ENCODE measurements at regions not wholly inside any gene's neighbourhood (a gene's known extent, or its start where the extent isn't known, plus 50 kb on each side); places are given as distances from the start of the nearest gene placed in this dataset.
"Not testable (repeated sequence)": the region's sequence is repeated elsewhere in the genome, so short reads cannot be mapped to it uniquely, and the experiment has no call there.

GRCh38 chr14:45905672-45906071, 652.7 kb upstream of the MIS18BP1 start:
- Histone ChIP-seq H3K27me3 (ENCODE audit: insufficient read depth, low read length) (no peaks in the 10 kb centered on the region), H3K4me3 (ENCODE audit: low read length) (no peak overlapping the region), H3K9ac (ENCODE audit: low read depth, low read length) (no peak overlapping the region), H3K36me3 (ENCODE audit: insufficient read depth, low read depth, low read length) (no peaks in the 10 kb centered on the region), H3K9me3 (ENCODE audit: insufficient read depth, low read depth, low read length) (peaks cover 3% of the 10 kb centered on the region; the same call in 1 of the 2 replicates), H3K27ac (ENCODE audit: low read length) (no peak overlapping the region), H3K4me1 (ENCODE audit: insufficient read depth, low read length) (no peaks in the 10 kb centered on the region)

- Histone ChIP-seq H3K27me3 (ENCODE audit: insufficient read depth, low read length) (no peaks in the 10 kb centered on the region), H3K9ac (ENCODE audit: low read depth, low read length) (no peak overlapping the region), H3K4me1 (ENCODE audit: insufficient read depth, low read length) (no peaks in the 10 kb centered on the region), H3K36me3 (ENCODE audit: insufficient read depth, low read depth, low read length) (no peaks in the 10 kb centered on the region), H3K4me3 (ENCODE audit: low read length) (no peak overlapping the region), H3K9me3 (ENCODE audit: insufficient read depth, low read depth, low read length) (no peaks in the 10 kb centered on the region), H3K27ac (ENCODE audit: low read length) (no peak overlapping the region)
These were observed 651.3 kb upstream of the MIS18BP1 start for GRCh38 chr14:45904314-45904713.

GRCh38 chr14:45902241-45902640, 649.2 kb upstream of the MIS18BP1 start:
- Histone ChIP-seq H3K36me3 (ENCODE audit: insufficient read depth, low read depth, low read length) (no peaks in the 10 kb centered on the region), H3K4me3 (ENCODE audit: low read length) (no peak overlapping the region), H3K27me3 (ENCODE audit: insufficient read depth, low read length) (no peaks in the 10 kb centered on the region), H3K4me1 (ENCODE audit: insufficient read depth, low read length) (no peaks in the 10 kb centered on the region), H3K9me3 (ENCODE audit: insufficient read depth, low read depth, low read length) (no peaks in the 10 kb centered on the region), H3K27ac (ENCODE audit: low read length) (no peak overlapping the region), H3K9ac (ENCODE audit: low read depth, low read length) (no peak overlapping the region)

DNA sequence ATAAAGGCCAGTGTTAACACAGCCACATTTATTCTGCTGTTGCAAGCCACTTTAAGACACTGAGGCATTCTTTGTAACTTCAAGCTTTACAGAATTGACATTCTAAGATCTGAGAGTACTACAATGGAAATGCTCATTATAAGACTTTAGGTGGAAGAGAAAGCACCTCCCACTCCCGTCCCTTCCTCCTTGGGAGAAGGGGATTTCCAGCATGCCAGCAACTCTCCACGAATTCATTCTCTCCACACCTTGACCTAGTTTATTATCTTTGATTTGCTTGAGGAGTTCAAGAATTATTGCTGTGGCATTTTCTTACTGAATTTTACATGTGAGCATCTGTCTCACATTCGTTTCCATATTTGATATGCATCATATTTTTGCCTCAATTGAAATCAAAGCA, 644.4 kb upstream of the MIS18BP1 start:
- no peak overlapping the region for H3K4me3 ChIP-seq (ENCODE audit: low read length)
- H3K9me3 ChIP-seq (ENCODE audit: insufficient read depth, low read depth, low read length): no peaks in the 10 kb centered on the region
- no peaks in the 10 kb centered on the region for H3K4me1 ChIP-seq (ENCODE audit: insufficient read depth, low read length)
- H3K36me3 ChIP-seq (ENCODE audit: insufficient read depth, low read depth, low read length): no peaks in the 10 kb centered on the region
- no peaks in the 10 kb centered on the region for H3K27me3 ChIP-seq (ENCODE audit: insufficient read depth, low read length)
- H3K9ac ChIP-seq (ENCODE audit: low read depth, low read length): no peak overlapping the region
- no peak overlapping the region for H3K27ac ChIP-seq (ENCODE audit: low read length)

DNA sequence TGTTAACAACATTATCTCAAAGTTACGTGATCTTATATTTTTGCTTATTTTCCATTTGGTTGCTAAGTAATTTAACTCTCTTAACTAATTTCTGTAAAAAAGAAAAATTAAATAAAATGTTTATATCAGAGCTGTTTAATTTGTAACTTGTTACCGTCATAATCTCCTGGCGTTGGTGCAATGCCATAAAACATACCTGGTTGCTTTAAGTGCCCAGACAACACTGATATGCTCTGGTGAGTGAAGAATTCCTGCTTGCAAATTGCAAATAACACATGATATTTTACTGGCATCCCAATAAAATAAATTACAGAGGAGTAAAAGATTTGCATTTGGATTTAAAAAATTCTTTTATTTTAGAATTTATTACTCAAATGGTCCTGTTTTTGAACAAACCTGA, 640.1 kb upstream of the MIS18BP1 start:
- Histone ChIP-seq H3K9ac (ENCODE audit: low read depth, low read length) (no peak overlapping the region), H3K36me3 (ENCODE audit: insufficient read depth, low read depth, low read length) (no peaks in the 10 kb centered on the region), H3K27me3 (ENCODE audit: insufficient read depth, low read length) (no peaks in the 10 kb centered on the region), H3K4me3 (ENCODE audit: low read length) (no peak overlapping the region), H3K9me3 (ENCODE audit: insufficient read depth, low read depth, low read length) (no peaks in the 10 kb centered on the region), H3K4me1 (ENCODE audit: insufficient read depth, low read length) (peaks cover 6% of the 10 kb centered on the region; the same call in 1 of the 2 replicates), H3K27ac (ENCODE audit: low read length) (no peak overlapping the region)

GRCh38 chr14:45891417-45892080, 638.5 kb upstream of the MIS18BP1 start:
- Histone ChIP-seq H3K27ac (ENCODE audit: low read length) (no peak overlapping the region), H3K4me3 (ENCODE audit: low read length) (no peak overlapping the region), H3K27me3 (ENCODE audit: insufficient read depth, low read length) (no peaks in the 10 kb centered on the region), H3K36me3 (ENCODE audit: insufficient read depth, low read depth, low read length) (no peaks in the 10 kb centered on the region), H3K9me3 (ENCODE audit: insufficient read depth, low read depth, low read length) (no peaks in the 10 kb centered on the region), H3K4me1 (ENCODE audit: insufficient read depth, low read length) (peaks cover 6% of the 10 kb centered on the region; the same call in 1 of the 2 replicates), H3K9ac (ENCODE audit: low read depth, low read length) (no peak overlapping the region)

DNA sequence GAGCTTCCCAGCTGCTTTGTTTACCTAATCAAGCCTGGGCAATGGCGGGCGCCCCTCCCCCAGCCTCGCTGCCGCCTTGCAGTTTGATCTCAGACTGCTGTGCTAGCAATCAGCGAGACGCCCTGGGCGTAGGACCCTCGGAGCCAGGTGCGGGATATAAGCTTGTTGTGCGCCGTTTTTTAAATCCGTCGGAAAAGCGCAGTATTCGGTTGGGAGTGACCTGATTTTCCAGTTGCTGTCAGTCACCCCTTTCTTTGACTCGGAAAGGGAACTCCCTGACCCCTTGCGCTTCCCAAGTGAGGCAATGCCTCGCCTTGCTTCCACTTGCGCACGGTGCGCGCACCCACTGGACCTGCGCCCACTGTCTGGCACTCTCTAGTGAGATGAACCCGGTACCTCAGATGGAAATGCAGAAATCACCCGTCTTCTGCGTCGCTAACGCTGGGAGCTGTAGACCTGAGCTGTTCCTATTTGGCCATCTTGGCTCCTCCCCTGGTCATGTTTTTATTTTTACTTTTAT, 635.8 kb upstream of the MIS18BP1 start:
- not testable (repeated sequence) for H3K36me3 ChIP-seq (ENCODE audit: insufficient read depth, low read depth, low read length); H3K4me3 ChIP-seq (ENCODE audit: low read length); H3K9ac ChIP-seq (ENCODE audit: low read depth, low read length); H3K27ac ChIP-seq (ENCODE audit: low read length); H3K4me1 ChIP-seq (ENCODE audit: insufficient read depth, low read length); H3K27me3 ChIP-seq (ENCODE audit: insufficient read depth, low read length); H3K9me3 ChIP-seq (ENCODE audit: insufficient read depth, low read depth, low read length)

DNA sequence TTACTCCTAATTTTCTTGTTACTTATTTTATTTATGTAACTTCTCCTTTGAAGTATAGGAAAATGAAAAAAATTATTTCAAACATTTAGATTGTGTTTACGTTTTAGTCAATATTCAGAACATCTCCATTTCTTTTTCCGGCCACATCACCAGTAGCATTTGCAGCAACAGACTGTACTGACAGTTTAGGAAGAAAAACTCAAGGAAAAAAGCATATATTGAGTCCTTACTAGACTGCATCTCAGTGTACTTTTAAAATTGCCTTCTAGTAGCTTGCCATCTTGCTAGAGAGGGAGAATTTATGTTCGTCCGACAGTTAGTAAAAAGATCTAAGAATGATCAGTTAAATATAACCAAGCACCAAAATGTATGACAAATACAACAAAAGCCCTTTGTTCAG, 625.0 kb upstream of the MIS18BP1 start:
- Histone ChIP-seq H3K9me3 (ENCODE audit: insufficient read depth, low read depth, low read length) (no peaks in the 10 kb centered on the region; the same call in 1 of the 2 replicates), H3K27me3 (ENCODE audit: insufficient read depth, low read length) (no peaks in the 10 kb centered on the region), H3K36me3 (ENCODE audit: insufficient read depth, low read depth, low read length) (no peaks in the 10 kb centered on the region), H3K27ac (ENCODE audit: low read length) (no peak overlapping the region), H3K4me3 (ENCODE audit: low read length) (no peak overlapping the region), H3K9ac (ENCODE audit: low read depth, low read length) (no peak overlapping the region), H3K4me1 (ENCODE audit: insufficient read depth, low read length) (no peaks in the 10 kb centered on the region)

- H3K9ac ChIP-seq (ENCODE audit: low read depth, low read length): no peak overlapping the region
These were observed 615.9 kb upstream of the MIS18BP1 start for GRCh38 chr14:45868863-45869262.

DNA sequence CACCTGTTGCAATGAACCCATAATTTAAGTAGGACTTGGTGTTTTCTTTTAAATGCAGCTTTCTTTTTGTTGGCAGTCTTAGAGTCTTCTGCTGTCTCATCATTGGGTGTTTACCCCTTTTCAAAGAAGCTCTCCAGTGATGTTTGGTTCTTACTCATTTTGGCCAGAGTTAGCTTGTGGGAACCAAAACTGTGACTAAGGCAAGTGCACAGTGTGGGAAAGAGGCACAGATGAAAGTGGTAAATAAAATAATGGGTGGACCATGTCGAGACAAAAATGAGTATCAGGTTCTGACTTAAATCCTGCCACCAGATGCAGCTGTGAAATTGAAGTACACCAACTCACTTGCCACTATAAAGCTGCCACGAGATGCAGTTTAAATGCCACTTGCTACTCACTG, 615.4 kb upstream of the MIS18BP1 start:
- H3K27ac ChIP-seq (ENCODE audit: low read length): no peak overlapping the region

More at GRCh38 chr14:45868863-45869262, 615.9 kb upstream of the MIS18BP1 start:
- Histone ChIP-seq H3K27me3 (ENCODE audit: insufficient read depth, low read length) (no peaks in the 10 kb centered on the region), H3K9me3 (ENCODE audit: insufficient read depth, low read depth, low read length) (peaks cover 19% of the 10 kb centered on the region; the same call in 1 of the 2 replicates), H3K4me1 (ENCODE audit: insufficient read depth, low read length) (no peaks in the 10 kb centered on the region), H3K4me3 (ENCODE audit: low read length) (no peak overlapping the region), H3K27ac (ENCODE audit: low read length) (no peak overlapping the region), H3K36me3 (ENCODE audit: insufficient read depth, low read depth, low read length) (no peaks in the 10 kb centered on the region)

DNA sequence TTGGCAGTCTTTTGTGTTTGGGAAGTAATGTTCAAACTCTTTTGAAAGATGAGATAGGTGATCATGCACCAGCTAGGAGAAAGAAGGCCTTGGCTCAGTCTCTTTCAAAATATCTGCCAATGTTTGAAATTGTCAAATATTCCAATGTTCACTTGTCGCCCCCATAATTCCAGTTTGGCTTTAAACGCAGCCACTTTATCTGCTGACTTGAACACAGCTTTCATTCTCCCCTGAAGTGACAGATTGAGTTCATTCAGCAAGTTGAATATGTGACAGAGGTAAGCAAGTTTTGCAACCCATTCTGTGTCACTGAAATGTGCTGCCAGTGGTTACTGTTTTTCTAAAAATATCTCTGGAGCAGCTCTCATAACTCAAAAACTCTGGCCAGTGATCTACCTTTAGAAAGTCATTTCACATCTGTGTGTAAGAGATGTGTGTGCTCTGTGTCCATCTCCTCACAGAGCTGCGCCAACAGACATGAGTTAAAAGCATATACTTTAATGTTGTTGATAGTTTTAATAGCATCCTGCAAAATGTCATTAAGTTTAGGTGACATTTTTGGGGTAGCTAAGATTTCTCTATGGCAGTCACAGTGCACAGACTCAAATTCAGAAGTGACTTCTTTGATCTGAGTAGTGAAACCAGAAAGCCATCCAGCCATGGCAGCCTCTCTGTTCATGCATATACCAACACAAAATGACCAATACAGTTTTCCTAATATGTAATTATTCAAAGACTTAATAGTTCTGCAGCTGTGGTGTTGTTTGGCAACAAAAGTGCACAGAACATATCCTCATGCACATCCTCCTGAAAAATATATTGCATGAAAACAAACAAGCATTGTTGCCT, 614.3 kb upstream of the MIS18BP1 start:
- peaks cover 19% of the 10 kb centered on the region; the same call in 1 of the 2 replicates for H3K9me3 ChIP-seq (ENCODE audit: insufficient read depth, low read depth, low read length)
- no peaks in the 10 kb centered on the region for H3K36me3 ChIP-seq (ENCODE audit: insufficient read depth, low read depth, low read length)
- H3K27ac ChIP-seq (ENCODE audit: low read length): no peak overlapping the region
- H3K4me3 ChIP-seq (ENCODE audit: low read length): no peak overlapping the region
- no peak overlapping the region for H3K9ac ChIP-seq (ENCODE audit: low read depth, low read length)
- no peaks in the 10 kb centered on the region for H3K4me1 ChIP-seq (ENCODE audit: insufficient read depth, low read length)
- no peaks in the 10 kb centered on the region for H3K27me3 ChIP-seq (ENCODE audit: insufficient read depth, low read length)

More for the DNA sequence above, 615.4 kb upstream of the MIS18BP1 start:
- Histone ChIP-seq H3K36me3 (ENCODE audit: insufficient read depth, low read depth, low read length) (no peaks in the 10 kb centered on the region), H3K9ac (ENCODE audit: low read depth, low read length) (no peak overlapping the region), H3K4me3 (ENCODE audit: low read length) (no peak overlapping the region), H3K27me3 (ENCODE audit: insufficient read depth, low read length) (no peaks in the 10 kb centered on the region), H3K9me3 (ENCODE audit: insufficient read depth, low read depth, low read length) (peaks cover 19% of the 10 kb centered on the region; the same call in 1 of the 2 replicates), H3K4me1 (ENCODE audit: insufficient read depth, low read length) (no peaks in the 10 kb centered on the region)

DNA sequence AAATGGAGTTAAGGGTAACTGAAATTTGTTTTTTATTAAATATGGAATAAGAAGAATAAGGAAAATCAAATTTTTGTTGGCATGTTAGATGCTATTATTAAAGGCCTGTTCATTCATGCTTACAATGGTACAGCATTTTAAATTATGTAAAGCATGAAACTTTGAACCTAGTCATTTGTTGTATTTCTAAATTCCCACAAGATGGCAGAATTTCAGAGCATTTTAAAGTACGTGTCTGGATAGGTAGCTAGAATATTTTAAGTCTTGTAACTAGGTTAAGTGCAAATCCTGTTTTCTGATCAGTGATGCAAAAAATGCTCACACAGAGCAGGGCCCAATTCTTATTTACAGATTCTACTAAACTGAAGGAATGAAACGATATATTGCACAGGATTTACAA, 585.6 kb upstream of the MIS18BP1 start:
- no peaks in the 10 kb centered on the region for H3K27me3 ChIP-seq (ENCODE audit: insufficient read depth, low read length)
- no peak overlapping the region for H3K9ac ChIP-seq (ENCODE audit: low read depth, low read length)

More for the DNA sequence above, 585.6 kb upstream of the MIS18BP1 start:
- no peak overlapping the region for H3K27ac ChIP-seq (ENCODE audit: low read length)
- no peaks in the 10 kb centered on the region for H3K36me3 ChIP-seq (ENCODE audit: insufficient read depth, low read depth, low read length)
- H3K4me1 ChIP-seq (ENCODE audit: insufficient read depth, low read length): no peaks in the 10 kb centered on the region
- no peak overlapping the region for H3K4me3 ChIP-seq (ENCODE audit: low read length)
- no peaks in the 10 kb centered on the region for H3K9me3 ChIP-seq (ENCODE audit: insufficient read depth, low read depth, low read length)

All from iPS-20b (cell line).